22Rv1 (cell line): ENCODE measurements at regions not wholly inside any gene's neighbourhood (a gene's known extent, or its start where the extent isn't known, plus 50 kb on each side); places are given as distances from the start of the nearest gene placed in this dataset.

Source experiments
- CTCF ChIP-seq: fragments of 450-650 bp; IDR thresholded peaks from 2 replicates; pipeline ENCODE4 v1.5.1; 2017; ENCODE audit warnings: mild to moderate bottlenecking
- ZFX ChIP-seq: fragments of 450-650 bp; IDR thresholded peaks from 2 replicates; pipeline ENCODE4 v1.6.1; 2017; ENCODE audit warnings: antibody characterized with exemption, borderline replicate concordance

GRCh38 chr10:130727766-130728490, 583.6 kb downstream of the TCERG1L start:
- TF ChIP-seq CTCF (no peak), ZFX (no peak)
